Left lung (tissue), 4 donors: ENCODE measurements at regions not wholly inside any gene's neighbourhood (a gene's known extent, or its start where the extent isn't known, plus 50 kb on each side); places are given as distances from the start of the nearest gene placed in this dataset.

ENCODE experiments used
- ATAC-seq: fragments of 200-7000 bp; cut with Tn5 transposase; one replicate; pipeline ENCODE4 v1.9.1; 2020; ENCODE audit warnings: moderate library complexity
- DNase-seq, 4 donors: peaks; one replicate each; pipeline ENCODE4 v3.0.0-alpha.2; 2013 to 2020
- H3K27ac ChIP-seq, 2 donors: fragments of 200-600 bp; sonication (generic) in 1 of 2; one replicate each; pipeline versions ENCODE4 v1.5.0 to v1.8.0; 2020 to 2021
- H3K27me3 ChIP-seq, 2 donors: fragments of 200-600 bp; sonication (generic) in 1 of 2; one replicate each; pipeline versions ENCODE4 v1.5.0 to v1.8.0; 2020 to 2021
- H3K36me3 ChIP-seq, 2 donors: fragments of 200-600 bp; sonication (generic) in 1 of 2; one replicate each; pipeline versions ENCODE4 v1.5.0 to v1.8.0; 2020 to 2021
- H3K4me1 ChIP-seq, 2 donors: fragments of 200-600 bp; one replicate each; pipeline ENCODE4 v1.8.0; 2021
- H3K4me3 ChIP-seq, 2 donors: fragments of 200-600 bp; sonication (generic) in 1 of 2; one replicate each; pipeline versions ENCODE4 v1.5.0 to v1.8.0; 2020 to 2021; ENCODE audit warnings: mild to moderate bottlenecking in 1 of 2
- H3K9me3 ChIP-seq, 2 donors: fragments of 200-600 bp; sonication (generic) in 1 of 2; one replicate each; pipeline versions ENCODE4 v1.5.0 to v1.8.0; 2020 to 2021
- intact Hi-C, 2 donors: fragments of 100-400 bp; cut with DNase I; formaldehyde crosslinking; loops; one replicate each; pipeline versions ENCODE4 v1.11.2 to v1.14.2; 2022
- TF ChIP-seq, protein P1 (sequence below), 2 donors: fragments of 200-600 bp; sonication (generic) in 1 of 2; IDR thresholded peaks; one replicate each; pipeline versions ENCODE4 v1.5.0 to v1.8.0; 2021; ENCODE audit warnings: antibody characterized with exemption in 2 of 2
- donor health status: DM: no; HTN: yes; CAD: no.
- donor health status: DM: no; HTN: no; CAD: no.

GRCh38 chr13:103312467-103312866, 246.2 kb upstream of the SLC10A2 start:
- ATAC-seq (no peak), DNase-seq (no peak)
- no peak overlapping the region for H3K4me3 ChIP-seq
- TF ChIP-seq, protein P1, sequence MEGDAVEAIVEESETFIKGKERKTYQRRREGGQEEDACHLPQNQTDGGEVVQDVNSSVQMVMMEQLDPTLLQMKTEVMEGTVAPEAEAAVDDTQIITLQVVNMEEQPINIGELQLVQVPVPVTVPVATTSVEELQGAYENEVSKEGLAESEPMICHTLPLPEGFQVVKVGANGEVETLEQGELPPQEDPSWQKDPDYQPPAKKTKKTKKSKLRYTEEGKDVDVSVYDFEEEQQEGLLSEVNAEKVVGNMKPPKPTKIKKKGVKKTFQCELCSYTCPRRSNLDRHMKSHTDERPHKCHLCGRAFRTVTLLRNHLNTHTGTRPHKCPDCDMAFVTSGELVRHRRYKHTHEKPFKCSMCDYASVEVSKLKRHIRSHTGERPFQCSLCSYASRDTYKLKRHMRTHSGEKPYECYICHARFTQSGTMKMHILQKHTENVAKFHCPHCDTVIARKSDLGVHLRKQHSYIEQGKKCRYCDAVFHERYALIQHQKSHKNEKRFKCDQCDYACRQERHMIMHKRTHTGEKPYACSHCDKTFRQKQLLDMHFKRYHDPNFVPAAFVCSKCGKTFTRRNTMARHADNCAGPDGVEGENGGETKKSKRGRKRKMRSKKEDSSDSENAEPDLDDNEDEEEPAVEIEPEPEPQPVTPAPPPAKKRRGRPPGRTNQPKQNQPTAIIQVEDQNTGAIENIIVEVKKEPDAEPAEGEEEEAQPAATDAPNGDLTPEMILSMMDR (IDR thresholded peaks at IDR 0.05) = no peak
- no peaks in the 10 kb centered on the region for H3K9me3 ChIP-seq
- no peak overlapping the region for H3K27ac ChIP-seq
- no peaks in the 10 kb centered on the region for H3K36me3 ChIP-seq
- intact Hi-C loops = no loop called here
- H3K27me3 ChIP-seq = no peaks in the 10 kb centered on the region
- H3K4me1 ChIP-seq = no peaks in the 10 kb centered on the region

DNA sequence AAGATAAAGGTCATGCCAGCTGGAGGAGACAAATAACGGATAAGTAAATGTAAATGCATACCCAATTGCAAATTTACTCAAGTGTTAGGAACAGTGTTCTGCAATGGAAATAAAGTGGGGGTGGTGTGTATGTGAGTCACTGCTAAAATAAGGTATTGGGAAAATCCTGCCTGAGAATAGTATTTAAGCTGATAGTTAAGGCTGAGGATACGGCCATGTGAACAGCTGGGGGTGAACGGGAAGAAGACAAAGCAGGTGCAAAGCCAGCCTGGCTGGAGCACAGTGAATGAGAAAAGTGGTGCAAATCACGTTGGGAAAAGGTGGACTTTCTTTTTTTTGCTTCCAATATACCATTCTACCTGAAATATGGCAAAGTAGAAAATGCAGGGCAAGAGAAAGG, 242.4 kb upstream of the SLC10A2 start:
- Histone ChIP-seq H3K27ac (no peak overlapping the region), H3K4me1 (no peaks in the 10 kb centered on the region), H3K4me3 (no peak overlapping the region), H3K9me3 (no peaks in the 10 kb centered on the region), H3K36me3 (no peaks in the 10 kb centered on the region), H3K27me3 (no peaks in the 10 kb centered on the region)
- ATAC-seq (no peak), DNase-seq (no peak)
- intact Hi-C loops = no loop called here
- TF ChIP-seq, protein P1 (IDR thresholded peaks at IDR 0.05) = no peak

DNA sequence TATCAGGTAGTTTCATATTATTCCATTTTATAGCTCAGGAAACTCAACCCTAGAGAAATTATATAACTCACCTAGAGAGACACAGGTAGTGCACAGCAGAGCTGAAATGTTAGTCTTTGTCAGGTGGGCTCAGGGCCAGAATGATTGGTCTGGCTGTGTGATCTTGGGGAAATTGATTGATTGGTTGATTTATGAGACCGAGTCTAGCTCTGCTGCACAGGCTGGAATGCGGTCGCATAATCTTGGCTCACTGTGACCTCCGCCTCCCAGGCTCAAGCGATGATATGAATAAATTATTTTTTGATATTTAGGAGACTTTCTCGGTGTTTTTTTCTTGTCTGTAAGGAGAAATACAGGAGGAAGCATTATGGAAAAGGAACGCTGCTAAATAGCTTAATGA, 239.9 kb upstream of the SLC10A2 start:
- no peak for ATAC-seq
- TF ChIP-seq, protein P1 (IDR thresholded peaks at IDR 0.05) = no peak

GRCh38 chr13:103303078-103303651, 236.9 kb upstream of the SLC10A2 start:
- H3K9me3 ChIP-seq = no peaks in the 10 kb centered on the region
- no peak overlapping the region for H3K4me3 ChIP-seq
- intact Hi-C loops = no loop called here
- H3K27me3 ChIP-seq = no peaks in the 10 kb centered on the region
- TF ChIP-seq, protein P1 (IDR thresholded peaks at IDR 0.05) = no peak
- H3K4me1 ChIP-seq = no peaks in the 10 kb centered on the region
- no peaks in the 10 kb centered on the region for H3K36me3 ChIP-seq
- no peak for ATAC-seq
- DNase-seq = peak in 1 of 4 donors; percentile 36
- no peak overlapping the region for H3K27ac ChIP-seq

More for the DNA sequence above, 239.9 kb upstream of the SLC10A2 start:
- Histone ChIP-seq H3K4me1 (no peaks in the 10 kb centered on the region), H3K4me3 (no peak overlapping the region), H3K27ac (no peak overlapping the region), H3K27me3 (no peaks in the 10 kb centered on the region), H3K9me3 (no peaks in the 10 kb centered on the region), H3K36me3 (no peaks in the 10 kb centered on the region)
- DNase-seq = no peak
- intact Hi-C loops = no loop called here

- Histone ChIP-seq H3K9me3 (no peaks in the 10 kb centered on the region), H3K4me1 (no peaks in the 10 kb centered on the region), H3K27ac (no peak overlapping the region), H3K4me3 (no peak overlapping the region), H3K36me3 (no peaks in the 10 kb centered on the region), H3K27me3 (no peaks in the 10 kb centered on the region)
- TF ChIP-seq, protein P1 (IDR thresholded peaks at IDR 0.05) = no peak
- intact Hi-C loops = no loop called here
- DNase-seq = peak in 2 of 4 donors; percentile 56 to 61
- ATAC-seq = no peak
Measured at GRCh38 chr13:103302676-103303075, 236.5 kb upstream of the SLC10A2 start.
